HCT116 (cell line): ENCODE measurements at regions not wholly inside any gene's neighbourhood (a gene's known extent, or its start where the extent isn't known, plus 50 kb on each side); places are given as distances from the start of the nearest gene placed in this dataset.

Experiments
- ATAC-seq: fragments of 200-7000 bp; cut with Tn5 transposase; 2 replicates; pipeline ENCODE4 v1.9.1; 2020; ENCODE audit warnings: mild to moderate bottlenecking, moderate library complexity
- BruUV-seq: library from RNA; stranded (reverse); fragments of 400-500 nt; replicated peaks from 2 replicates; lab custom pipeline; 2021; lab: Mats Ljungman, UMichigan
- CTCF ChIA-PET: fragments of 300-600 bp; sonication (Branson Sonifier 250); formaldehyde crosslinking; loops from one replicate; lab custom pipeline; 2021; ENCODE audit warnings: antibody characterized with exemption; lab: Charles Lee
- POLR2A ChIA-PET: fragments of 300-600, 350-600 bp; sonication (Branson Sonifier 250); formaldehyde crosslinking; loops from one replicate; lab custom pipeline; 2021; ENCODE audit warnings: antibody characterized with exemption; lab: Charles Lee
- RAD21 ChIA-PET, 2 experiments: fragments of 300-600 bp; sonication (Branson Sonifier 250); formaldehyde crosslinking; loops; one replicate each; lab custom pipeline; 2023; ENCODE audit warnings: low total read pairs in 2 of 2; ENCODE audit not compliant: uncharacterized antibody in 2 of 2, unreplicated experiment in 2 of 2, low non-redundant PET in 1 of 2; lab: Charles Lee
- DNase-seq: peaks from one replicate; pipeline ENCODE4 v3.0.0-alpha.2; 2010; ENCODE audit warnings: low read depth, low spot score
- H2AFZ ChIP-seq: fragments of 200-600 bp; shearing (Covaris generic), sonication (generic); 2 replicates; pipeline ENCODE4 v1.6.1; 2017; ENCODE audit warnings: low read depth, mixed run types, mixed read lengths, antibody characterized with exemption, low read length; ENCODE audit not compliant: poor library complexity, severe bottlenecking
- H3K27ac ChIP-seq: 2 replicates; pipeline ENCODE4 v1.5.1; 2012; ENCODE audit warnings: low read depth, low read length
- H3K27me3 ChIP-seq: fragments of 200-600 bp; sonication (generic); 2 replicates; pipeline ENCODE4 v1.6.1; 2016; ENCODE audit warnings: mixed run types, low read length, mixed read lengths; ENCODE audit not compliant: insufficient read depth
- H3K36me3 ChIP-seq, 2 experiments: fragments of 200-500 bp in 1 of 2; fragments of 200-600 bp in 1 of 2; sonication (Bioruptor generic) in 1 of 2; sonication (generic) in 1 of 2; 2 replicates each; pipeline versions ENCODE4 v1.5.1 to v1.6.1; 2014 to 2016; ENCODE audit warnings: low read length in 2 of 2, inconsistent platforms in 1 of 2, mixed read lengths in 1 of 2, mixed run types in 1 of 2; ENCODE audit not compliant: insufficient read depth in 2 of 2, control insufficient read depth in 1 of 2
- H3K4me1 ChIP-seq, 2 experiments: fragments of 200-600 bp in 1 of 2; sonication (generic) in 1 of 2; 2 replicates each; pipeline versions ENCODE4 v1.5.1 to v1.6.1; 2012 to 2017; ENCODE audit warnings: low read length in 2 of 2, inconsistent platforms in 1 of 2, mild to moderate bottlenecking in 1 of 2, mixed read lengths in 1 of 2, mixed run types in 1 of 2, moderate library complexity in 1 of 2; ENCODE audit not compliant: insufficient read depth in 2 of 2, control insufficient read depth in 1 of 2
- H3K4me2 ChIP-seq: fragments of 200-600 bp; sonication (generic); 2 replicates; pipeline ENCODE4 v1.6.1; 2017; ENCODE audit warnings: mixed run types, low read length, mixed read lengths
- H3K4me3 ChIP-seq, 2 experiments: fragments of 200-600 bp in 1 of 2; sonication (generic) in 1 of 2; replicated peaks in 1 of 2; 2 replicates each; pipeline ENCODE4 v1.5.1; 2011 to 2016; ENCODE audit warnings: low read length in 2 of 2, control low read depth in 1 of 2, low read depth in 1 of 2, mild to moderate bottlenecking in 1 of 2, mixed read lengths in 1 of 2, mixed run types in 1 of 2
- H3K79me2 ChIP-seq: fragments of 200-600 bp; sonication (generic); 2 replicates; pipeline ENCODE4 v1.6.1; 2017; ENCODE audit warnings: mild to moderate bottlenecking, mixed run types, low read length, moderate library complexity, mixed read lengths; ENCODE audit not compliant: insufficient read depth
- H3K9ac ChIP-seq: fragments of 200-600 bp; sonication (generic); 2 replicates; pipeline ENCODE4 v1.6.1; 2016; ENCODE audit warnings: low read length, mixed read lengths
- H3K9me2 ChIP-seq: fragments of 200-600 bp; sonication (generic), shearing (Covaris generic); 2 replicates; pipeline ENCODE4 v1.6.1; 2017; ENCODE audit warnings: mixed run types, mild to moderate bottlenecking, moderate library complexity; ENCODE audit not compliant: insufficient read depth
- H3K9me3 ChIP-seq, 2 experiments: fragments of 200-500 bp in 1 of 2; fragments of 200-600 bp in 1 of 2; sonication (Bioruptor generic) in 1 of 2; sonication (generic) in 1 of 2; 2 replicates each; pipeline ENCODE4 v1.6.1; 2014 to 2017; ENCODE audit warnings: low read length in 2 of 2, mixed read lengths in 2 of 2, inconsistent platforms in 1 of 2, low read depth in 1 of 2, mild to moderate bottlenecking in 1 of 2, mixed run types in 1 of 2, moderate library complexity in 1 of 2; ENCODE audit not compliant: control insufficient read depth in 1 of 2, insufficient read depth in 1 of 2
- H4K20me1 ChIP-seq: fragments of 200-600 bp; sonication (generic), shearing (Covaris generic); 2 replicates; pipeline ENCODE4 v1.6.1; 2017; ENCODE audit warnings: mixed run types, mild to moderate bottlenecking, moderate library complexity; ENCODE audit not compliant: insufficient read depth
- CBX3 ChIP-seq: IDR thresholded peaks from 2 replicates; pipeline ENCODE4 v1.6.1; 2012; ENCODE audit warnings: low read depth
- CEBPB ChIP-seq: IDR thresholded peaks from 2 replicates; pipeline ENCODE4 v1.6.1; 2012; ENCODE audit warnings: low read depth
- EGR1 ChIP-seq: IDR thresholded peaks from 2 replicates; pipeline ENCODE4 v1.6.1; 2012; ENCODE audit warnings: low read depth
- ELF1 ChIP-seq: IDR thresholded peaks from 2 replicates; pipeline ENCODE4 v1.6.1; 2012; ENCODE audit warnings: low read depth, borderline replicate concordance
- EZH2 ChIP-seq: fragments of 200-600 bp; sonication (generic); IDR thresholded peaks from 2 replicates; pipeline ENCODE4 v1.6.1; 2017; ENCODE audit warnings: antibody characterized with exemption, mixed run types
- EZH2phosphoT487 ChIP-seq: fragments of 200-600 bp; IDR thresholded peaks from 2 replicates; pipeline ENCODE4 v1.6.1; 2018; ENCODE audit warnings: antibody characterized with exemption, borderline replicate concordance
- FOSL1 ChIP-seq: IDR thresholded peaks from 2 replicates; pipeline ENCODE4 v1.6.1; 2012; ENCODE audit warnings: low read depth
- POLR2A ChIP-seq: IDR thresholded peaks from 2 replicates; pipeline ENCODE4 v1.7.0; 2011; ENCODE audit warnings: borderline replicate concordance; ENCODE audit not compliant: insufficient read depth, insufficient read length; ENCODE audit errors: extremely low read depth
- POLR2AphosphoS5 ChIP-seq: IDR thresholded peaks from 2 replicates; pipeline ENCODE4 v1.6.1; 2011; ENCODE audit warnings: mild to moderate bottlenecking, low read depth, low read length, moderate library complexity
- RAD21 ChIP-seq: IDR thresholded peaks from 2 replicates; pipeline ENCODE4 v1.6.1; 2012; ENCODE audit warnings: low read depth, mild to moderate bottlenecking
- SIN3A ChIP-seq: IDR thresholded peaks from 2 replicates; pipeline ENCODE4 v1.6.1; 2012; ENCODE audit warnings: low read depth
- SRF ChIP-seq: IDR thresholded peaks from 2 replicates; pipeline ENCODE4 v1.6.1; 2012; ENCODE audit warnings: low read depth
- YY1 ChIP-seq: IDR thresholded peaks from 2 replicates; pipeline ENCODE4 v1.6.1; 2011; ENCODE audit warnings: low read length, low read depth, moderate library complexity, mild to moderate bottlenecking; ENCODE audit not compliant: insufficient replicate concordance; ENCODE audit errors: extremely low read depth
- ZFX ChIP-seq: fragments of 450-650 bp; IDR thresholded peaks from 2 replicates; pipeline ENCODE4 v1.6.1; 2017
- ZNF274 ChIP-seq: fragments of 200-500 bp; sonication (Bioruptor generic); IDR thresholded peaks from 2 replicates; pipeline ENCODE4 v1.6.1; 2014; ENCODE audit warnings: mild to moderate bottlenecking, low read depth, low read length, inconsistent platforms
- intact Hi-C: fragments of 100-400 bp; cut with micrococcal nuclease; formaldehyde crosslinking; loops from 2 replicates; pipeline ENCODE4 v1.10.0; 2022
- TF ChIP-seq, protein P1 (sequence below): IDR thresholded peaks from 2 replicates; pipeline ENCODE4 v1.6.1; 2012
- TF ChIP-seq, protein P2 (sequence below): IDR thresholded peaks from 2 replicates; pipeline ENCODE4 v1.6.1; 2011; ENCODE audit warnings: mild to moderate bottlenecking, low read length, moderate library complexity; ENCODE audit not compliant: insufficient replicate concordance; ENCODE audit errors: extremely low read depth
- TF ChIP-seq, protein P3 (sequence below), 3 experiments: fragments of 200-600 bp in 1 of 3; sonication (generic) in 1 of 3; IDR thresholded peaks in 2 of 3; conservative IDR thresholded peaks in 1 of 3; 2 replicates each; pipeline ENCODE4 v1.5.1; 2012 to 2017; ENCODE audit warnings: low read depth in 2 of 3, low read length in 2 of 3, antibody characterized with exemption in 1 of 3, borderline replicate concordance in 1 of 3, control low read depth in 1 of 3, mild to moderate bottlenecking in 1 of 3, mixed read lengths in 1 of 3, mixed run types in 1 of 3, moderate library complexity in 1 of 3; ENCODE audit not compliant: insufficient read depth in 1 of 3

DNA sequence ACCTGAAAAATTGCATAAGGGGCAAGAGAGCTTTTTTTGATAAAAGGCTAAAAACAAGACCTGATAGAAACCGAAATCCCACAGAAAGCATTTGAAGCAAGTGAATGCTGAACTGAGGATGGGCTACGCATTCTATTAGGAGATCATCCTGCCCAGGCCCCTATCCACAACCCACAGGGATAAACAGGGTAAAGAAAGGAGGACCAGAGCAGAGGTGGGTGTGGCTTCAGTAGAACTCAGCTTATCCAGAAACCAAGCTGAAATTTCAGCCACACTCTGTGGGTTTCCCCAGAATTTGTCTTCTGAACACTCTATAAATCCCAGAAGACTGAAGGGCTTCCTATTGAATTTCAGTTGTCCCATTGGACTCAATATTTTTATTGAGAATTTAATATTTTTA lies 195.1 kb downstream of the ETS1 start (continued):
- TF ChIP-seq CEBPB (no peak), EZH2 (no peak), SIN3A (no peak), CBX3 (no peak), FOSL1 (no peak), RAD21 (no peak), POLR2AphosphoS5 (no peak), ELF1 (no peak)
- TF ChIP-seq, protein P1, sequence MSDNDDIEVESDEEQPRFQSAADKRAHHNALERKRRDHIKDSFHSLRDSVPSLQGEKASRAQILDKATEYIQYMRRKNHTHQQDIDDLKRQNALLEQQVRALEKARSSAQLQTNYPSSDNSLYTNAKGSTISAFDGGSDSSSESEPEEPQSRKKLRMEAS: no peak

DNA sequence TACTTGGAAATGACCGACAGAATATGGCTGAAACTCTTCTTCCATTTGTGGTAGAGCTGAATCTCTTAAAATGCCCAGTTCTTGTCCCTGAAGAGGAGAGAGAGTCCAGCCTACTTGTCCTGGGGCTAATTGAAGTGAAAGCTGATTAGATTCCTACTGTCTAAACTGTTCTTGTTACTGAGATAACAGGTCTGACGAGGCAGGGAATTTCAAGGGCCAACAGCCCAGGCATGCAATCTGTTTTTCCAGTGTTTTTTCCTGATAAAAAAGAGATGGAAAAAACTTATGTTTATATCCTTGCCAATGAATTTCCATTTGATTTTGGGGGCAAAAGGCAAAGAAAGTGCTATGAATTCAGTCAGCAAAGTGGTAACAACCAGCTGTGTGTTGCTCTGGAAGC lies 195.5 kb downstream of the ETS1 start:
- intact Hi-C loops: no loop called here
- Histone ChIP-seq H3K4me2 (no peak overlapping the region), H2AFZ (no peak overlapping the region), H4K20me1 (no peaks in the 10 kb centered on the region), H3K9ac (no peak overlapping the region), H3K27me3 (peaks cover 4% of the 10 kb centered on the region), H3K9me3 (no peaks in the 10 kb centered on the region), H3K4me3 (no peak overlapping the region), H3K9me2 (no peaks in the 10 kb centered on the region), H3K4me1 (no peaks in the 10 kb centered on the region), H3K36me3 (no peaks in the 10 kb centered on the region), H3K79me2 (no peaks in the 10 kb centered on the region), H3K27ac (no peak overlapping the region)
- no peak for ATAC-seq
- CTCF ChIA-PET: no interaction called here
- no peak for DNase-seq
- POLR2A ChIA-PET: no interaction called here
- no TSS peak for BruUV-seq
- TF ChIP-seq EGR1: no peak
- TF ChIP-seq ELF1: no peak
- TF ChIP-seq POLR2AphosphoS5: no peak
- TF ChIP-seq, protein P1: no peak
- TF ChIP-seq ZFX: no peak
- TF ChIP-seq, protein P2, sequence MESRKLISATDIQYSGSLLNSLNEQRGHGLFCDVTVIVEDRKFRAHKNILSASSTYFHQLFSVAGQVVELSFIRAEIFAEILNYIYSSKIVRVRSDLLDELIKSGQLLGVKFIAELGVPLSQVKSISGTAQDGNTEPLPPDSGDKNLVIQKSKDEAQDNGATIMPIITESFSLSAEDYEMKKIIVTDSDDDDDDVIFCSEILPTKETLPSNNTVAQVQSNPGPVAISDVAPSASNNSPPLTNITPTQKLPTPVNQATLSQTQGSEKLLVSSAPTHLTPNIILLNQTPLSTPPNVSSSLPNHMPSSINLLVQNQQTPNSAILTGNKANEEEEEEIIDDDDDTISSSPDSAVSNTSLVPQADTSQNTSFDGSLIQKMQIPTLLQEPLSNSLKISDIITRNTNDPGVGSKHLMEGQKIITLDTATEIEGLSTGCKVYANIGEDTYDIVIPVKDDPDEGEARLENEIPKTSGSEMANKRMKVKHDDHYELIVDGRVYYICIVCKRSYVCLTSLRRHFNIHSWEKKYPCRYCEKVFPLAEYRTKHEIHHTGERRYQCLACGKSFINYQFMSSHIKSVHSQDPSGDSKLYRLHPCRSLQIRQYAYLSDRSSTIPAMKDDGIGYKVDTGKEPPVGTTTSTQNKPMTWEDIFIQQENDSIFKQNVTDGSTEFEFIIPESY: no peak
- no peak for TF ChIP-seq RAD21
- no peak for TF ChIP-seq YY1
- TF ChIP-seq SIN3A: no peak
- no peak for TF ChIP-seq CEBPB
- TF ChIP-seq POLR2A: no peak
- TF ChIP-seq ZNF274: no peak
- TF ChIP-seq, protein P3, sequence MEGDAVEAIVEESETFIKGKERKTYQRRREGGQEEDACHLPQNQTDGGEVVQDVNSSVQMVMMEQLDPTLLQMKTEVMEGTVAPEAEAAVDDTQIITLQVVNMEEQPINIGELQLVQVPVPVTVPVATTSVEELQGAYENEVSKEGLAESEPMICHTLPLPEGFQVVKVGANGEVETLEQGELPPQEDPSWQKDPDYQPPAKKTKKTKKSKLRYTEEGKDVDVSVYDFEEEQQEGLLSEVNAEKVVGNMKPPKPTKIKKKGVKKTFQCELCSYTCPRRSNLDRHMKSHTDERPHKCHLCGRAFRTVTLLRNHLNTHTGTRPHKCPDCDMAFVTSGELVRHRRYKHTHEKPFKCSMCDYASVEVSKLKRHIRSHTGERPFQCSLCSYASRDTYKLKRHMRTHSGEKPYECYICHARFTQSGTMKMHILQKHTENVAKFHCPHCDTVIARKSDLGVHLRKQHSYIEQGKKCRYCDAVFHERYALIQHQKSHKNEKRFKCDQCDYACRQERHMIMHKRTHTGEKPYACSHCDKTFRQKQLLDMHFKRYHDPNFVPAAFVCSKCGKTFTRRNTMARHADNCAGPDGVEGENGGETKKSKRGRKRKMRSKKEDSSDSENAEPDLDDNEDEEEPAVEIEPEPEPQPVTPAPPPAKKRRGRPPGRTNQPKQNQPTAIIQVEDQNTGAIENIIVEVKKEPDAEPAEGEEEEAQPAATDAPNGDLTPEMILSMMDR (IDR thresholded peaks at IDR 0.05 in 2 of 3, conservative IDR thresholded peaks at IDR 0.05 in 1 of 3; ENCODE audit: borderline replicate concordance in 1 of 3, insufficient read depth in 1 of 3, low read depth in 2 of 3, low read length in 2 of 3): no peak
- no peak for TF ChIP-seq FOSL1
- no peak for TF ChIP-seq EZH2phosphoT487
- no peak for TF ChIP-seq EZH2
- no peak for TF ChIP-seq SRF
- RAD21 ChIA-PET: no interaction called here
